Activated T-cell treated with anti-CD3 and anti-CD28 coated beads, Interleukin-2, amount 50 U/mL, for 24 hours (primary cell): ENCODE measurements at regions not wholly inside any gene's neighbourhood (a gene's known extent, or its start where the extent isn't known, plus 50 kb on each side); places are given as distances from the start of the nearest gene placed in this dataset.
"Not testable (repeated sequence)": the region's sequence is repeated elsewhere in the genome, so short reads cannot be mapped to it uniquely, and the experiment has no call there.

Experiments
- DNase-seq: peaks from one replicate; pipeline ENCODE4 v3.0.0-alpha.2; 2020
- H3K27ac Mint-ChIP-seq: 2 replicates; pipeline ENCODE4 v1.8.0; 2020; ENCODE audit warnings: mild to moderate bottlenecking, mixed read lengths
- H3K27me3 Mint-ChIP-seq: 2 replicates; pipeline ENCODE4 v1.8.0; 2020; ENCODE audit warnings: mixed read lengths
- H3K36me3 Mint-ChIP-seq: 2 replicates; pipeline ENCODE4 v1.8.0; 2020; ENCODE audit warnings: low read depth, mixed read lengths
- H3K4me1 Mint-ChIP-seq: 2 replicates; pipeline ENCODE4 v1.8.0; 2020; ENCODE audit warnings: low read depth, mixed read lengths
- H3K4me3 Mint-ChIP-seq: 2 replicates; pipeline ENCODE4 v1.8.0; 2020; ENCODE audit warnings: mild to moderate bottlenecking, moderate library complexity, mixed read lengths
- H3K9me3 Mint-ChIP-seq: 2 replicates; pipeline ENCODE4 v1.8.0; 2020; ENCODE audit warnings: mixed read lengths

DNA sequence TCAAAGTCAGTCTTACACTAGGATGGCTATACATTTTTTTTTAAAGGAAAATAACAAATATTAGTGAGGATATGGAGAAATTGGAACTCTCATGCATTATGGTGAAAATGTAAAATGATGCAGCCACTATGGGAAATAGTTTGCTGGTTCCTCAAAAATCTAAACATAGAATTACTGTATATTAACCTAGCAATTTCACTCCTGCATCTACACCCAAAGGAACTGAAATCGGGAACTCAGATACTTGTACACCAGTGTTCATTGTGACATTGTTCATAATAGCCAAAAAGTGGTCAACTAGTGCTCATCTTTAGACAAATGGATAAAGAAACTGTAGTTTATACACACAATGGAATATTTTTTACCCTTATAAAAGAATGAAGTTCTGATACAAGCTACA lies 110.7 kb downstream of the UTRN start:
- DNase-seq = no peak
- Mint-ChIP-seq H3K27me3 (no peaks in the 10 kb centered on the region), H3K4me1 (peaks cover 52% of the 10 kb centered on the region), H3K4me3 (no peak overlapping the region), H3K27ac (no peak overlapping the region), H3K9me3 (peaks cover 16% of the 10 kb centered on the region), H3K36me3 (peaks cover 32% of the 10 kb centered on the region)

DNA sequence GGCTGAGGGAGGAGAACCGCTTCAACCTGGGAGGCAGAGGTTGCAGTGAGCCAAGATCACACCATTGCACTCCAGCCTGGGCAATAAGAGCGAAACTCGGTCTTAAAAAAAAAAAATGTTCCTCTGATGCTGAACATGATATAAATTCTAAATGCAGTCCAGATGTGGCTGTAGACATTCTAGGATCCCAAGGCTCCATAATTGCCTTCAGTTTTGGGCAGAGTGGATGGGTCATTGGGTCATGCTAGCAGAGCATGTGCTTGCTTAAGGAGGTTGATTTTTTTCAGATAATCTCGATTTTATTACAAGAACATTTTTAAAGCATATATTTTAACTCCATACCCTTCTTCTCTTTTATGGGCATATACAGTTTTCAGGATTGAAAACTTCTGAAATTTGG lies 112.0 kb downstream of the UTRN start:
- H3K4me3 Mint-ChIP-seq = no peak overlapping the region
- peaks cover 16% of the 10 kb centered on the region for H3K9me3 Mint-ChIP-seq

DNA sequence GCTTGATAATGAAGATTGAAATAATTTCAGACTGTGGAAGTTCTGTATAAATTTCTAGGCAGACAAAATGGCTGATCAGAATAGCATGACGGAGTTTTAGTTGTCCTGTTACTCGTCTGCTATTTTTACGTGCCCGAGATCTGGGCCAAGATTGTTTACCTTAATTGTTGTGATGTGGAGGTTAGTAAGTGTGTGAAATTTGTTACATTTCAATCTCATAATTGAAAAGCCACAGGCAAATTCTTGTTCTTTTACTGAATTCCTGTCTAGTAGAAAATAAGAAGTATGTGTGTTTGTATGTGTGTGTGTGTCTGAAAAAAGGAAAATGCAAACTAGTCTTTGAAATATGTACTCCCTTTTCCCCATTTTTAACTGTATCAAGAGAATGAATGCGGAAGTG lies 115.2 kb downstream of the UTRN start:
- DNase-seq = no peak
- no peaks in the 10 kb centered on the region for H3K27me3 Mint-ChIP-seq
- H3K4me1 Mint-ChIP-seq = peaks cover 39% of the 10 kb centered on the region
- H3K36me3 Mint-ChIP-seq = peaks cover 50% of the 10 kb centered on the region
- H3K9me3 Mint-ChIP-seq = peaks cover 11% of the 10 kb centered on the region
- H3K4me3 Mint-ChIP-seq = no peak overlapping the region
- H3K27ac Mint-ChIP-seq = no peak overlapping the region

More for the DNA sequence above, 112.0 kb downstream of the UTRN start:
- Mint-ChIP-seq H3K27ac (no peak overlapping the region), H3K4me1 (peaks cover 51% of the 10 kb centered on the region), H3K27me3 (no peaks in the 10 kb centered on the region), H3K36me3 (peaks cover 38% of the 10 kb centered on the region)
- no peak for DNase-seq

DNA sequence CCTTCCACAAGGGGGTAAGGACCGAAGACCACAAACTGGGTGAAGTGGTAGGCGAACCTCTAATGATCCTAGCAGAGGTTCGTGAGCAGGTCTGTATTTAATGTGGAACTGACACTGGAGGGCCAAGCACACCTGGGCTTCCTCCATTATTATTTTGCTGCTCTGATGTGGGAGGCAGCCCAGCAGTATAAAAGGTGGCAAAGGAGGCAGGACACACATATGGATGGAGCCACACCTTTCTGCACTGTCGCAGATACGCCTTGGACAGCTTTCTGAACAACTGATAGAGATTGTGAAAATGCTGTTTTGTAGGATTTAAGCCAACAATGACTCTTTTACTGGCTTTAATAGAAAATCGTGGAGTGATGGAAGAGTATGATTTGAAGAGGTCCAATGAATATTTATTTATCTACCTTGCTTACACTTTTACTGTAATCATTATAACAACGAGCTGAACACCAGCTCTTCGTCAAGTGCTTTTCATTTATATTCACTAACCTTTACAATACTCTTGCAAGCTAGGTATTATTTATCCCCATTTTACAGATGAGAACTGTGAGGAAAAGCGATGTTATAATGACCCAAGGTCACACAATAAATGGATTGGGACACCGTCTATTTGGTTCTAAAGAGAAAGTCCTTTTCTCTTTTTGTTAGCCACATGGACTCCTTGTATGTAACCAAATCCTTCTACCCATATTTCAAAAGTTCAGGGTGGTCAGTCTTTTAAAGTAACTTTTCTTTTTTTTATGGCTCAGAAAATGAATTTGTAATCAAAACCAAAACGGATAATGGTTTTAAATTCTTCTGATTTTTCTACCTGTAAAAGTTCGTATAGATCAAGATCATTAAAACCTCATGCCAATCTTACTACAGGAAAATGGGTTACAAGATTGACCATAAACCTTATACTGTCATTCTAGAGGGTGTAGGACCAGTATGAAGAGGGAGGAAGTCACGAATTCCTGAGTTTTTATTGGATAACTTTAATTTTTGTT lies 116.9 kb downstream of the UTRN start:
- H3K27ac Mint-ChIP-seq = no peak overlapping the region

DNA sequence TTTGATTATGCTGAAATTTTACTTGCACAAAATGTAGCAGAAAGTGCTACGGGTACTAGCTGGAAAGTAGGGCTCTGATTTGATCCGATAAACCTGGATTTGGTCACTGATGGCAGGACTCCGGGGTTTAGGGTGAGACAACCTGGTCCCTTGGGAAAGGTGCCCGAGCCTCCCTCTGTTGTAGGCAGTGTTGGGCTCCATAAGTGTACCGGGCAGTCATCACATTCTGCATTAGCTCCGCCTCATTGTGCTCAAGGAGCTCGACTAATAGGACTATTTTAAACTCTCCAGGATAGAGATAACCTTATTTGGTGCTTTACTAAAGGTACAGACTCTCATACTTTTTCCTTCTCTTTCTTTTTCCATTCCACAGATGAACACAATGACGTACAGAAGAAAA lies 117.6 kb downstream of the UTRN start:
- Mint-ChIP-seq H3K27ac (no peak overlapping the region), H3K36me3 (peaks cover 39% of the 10 kb centered on the region), H3K4me1 (peaks cover 39% of the 10 kb centered on the region), H3K9me3 (peaks cover 7% of the 10 kb centered on the region), H3K4me3 (no peak overlapping the region), H3K27me3 (no peaks in the 10 kb centered on the region)
- DNase-seq = no peak

More for the DNA sequence above, 116.9 kb downstream of the UTRN start:
- no peak for DNase-seq
- no peaks in the 10 kb centered on the region for H3K27me3 Mint-ChIP-seq
- H3K36me3 Mint-ChIP-seq = peaks cover 43% of the 10 kb centered on the region
- no peak overlapping the region for H3K4me3 Mint-ChIP-seq
- H3K9me3 Mint-ChIP-seq = peaks cover 11% of the 10 kb centered on the region
- peaks cover 35% of the 10 kb centered on the region for H3K4me1 Mint-ChIP-seq

DNA sequence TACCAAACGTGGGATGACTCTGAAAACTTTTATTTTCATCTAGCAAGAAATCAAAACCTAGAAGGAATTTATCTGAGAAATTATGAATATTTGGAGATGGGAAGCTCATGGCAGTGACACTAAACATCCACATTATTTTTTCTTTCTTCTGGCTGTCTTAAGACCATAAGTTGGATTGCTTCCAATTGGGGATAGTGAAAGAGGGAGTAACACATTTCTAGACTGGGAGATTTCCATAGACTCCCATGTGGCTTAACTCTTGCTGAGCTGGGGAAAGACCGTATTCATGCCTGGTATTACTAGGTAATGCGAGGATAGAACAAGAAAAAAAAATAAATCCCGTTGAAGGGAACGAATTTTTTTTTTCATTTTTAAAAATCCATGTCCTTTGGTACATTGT lies 120.0 kb downstream of the UTRN start:
- Mint-ChIP-seq H3K4me1 (peaks cover 45% of the 10 kb centered on the region), H3K27me3 (no peaks in the 10 kb centered on the region), H3K9me3 (no peaks in the 10 kb centered on the region), H3K4me3 (no peak overlapping the region), H3K27ac (no peak overlapping the region), H3K36me3 (peaks cover 29% of the 10 kb centered on the region)
- no peak for DNase-seq

DNA sequence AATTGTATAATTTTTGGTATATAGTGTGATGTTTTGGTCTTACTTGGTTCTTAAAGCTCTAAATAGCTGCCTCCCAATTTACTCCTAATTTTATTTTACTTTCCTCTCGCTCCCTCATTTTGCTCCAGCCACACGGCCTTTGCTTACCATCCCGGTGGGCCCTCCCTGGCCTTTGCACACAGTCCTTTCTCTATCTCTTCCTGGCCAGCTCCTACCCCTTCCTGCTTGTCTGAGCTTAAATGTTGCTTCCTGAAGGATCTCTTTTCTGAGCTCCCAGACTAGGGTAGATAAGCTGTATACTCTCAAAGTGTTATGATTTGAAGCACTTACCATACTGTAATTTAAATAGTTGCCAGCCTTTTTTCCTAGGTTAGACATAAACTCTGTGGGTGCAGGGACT lies 121.7 kb downstream of the UTRN start:
- peaks cover 49% of the 10 kb centered on the region for H3K4me1 Mint-ChIP-seq
- H3K27me3 Mint-ChIP-seq = no peaks in the 10 kb centered on the region
- H3K9me3 Mint-ChIP-seq = no peaks in the 10 kb centered on the region
- no peak overlapping the region for H3K27ac Mint-ChIP-seq
- no peak for DNase-seq
- no peak overlapping the region for H3K4me3 Mint-ChIP-seq
- H3K36me3 Mint-ChIP-seq = peaks cover 26% of the 10 kb centered on the region

DNA sequence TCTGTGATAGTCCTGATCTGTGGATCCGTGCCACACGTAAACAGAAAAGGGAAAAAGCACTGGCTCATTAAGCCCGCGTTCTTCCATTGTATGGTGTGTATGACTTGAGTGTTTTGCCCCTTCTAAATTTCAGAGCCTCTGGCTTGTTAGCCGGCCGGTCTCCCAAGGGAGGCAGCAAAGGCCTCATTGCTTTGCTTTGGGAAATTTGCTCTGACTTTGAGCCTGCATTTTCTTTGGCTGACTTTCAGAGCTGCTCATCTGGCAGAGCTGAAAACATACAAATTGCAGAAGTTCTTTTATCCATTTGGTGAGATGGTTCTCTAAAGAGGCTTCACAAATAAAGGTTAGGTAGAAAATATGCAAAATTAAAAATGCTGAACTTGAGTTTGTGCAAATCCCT lies 123.0 kb downstream of the UTRN start:
- no peak overlapping the region for H3K27ac Mint-ChIP-seq
- H3K4me3 Mint-ChIP-seq = no peak overlapping the region
- peaks cover 57% of the 10 kb centered on the region for H3K4me1 Mint-ChIP-seq
- peaks cover 16% of the 10 kb centered on the region for H3K36me3 Mint-ChIP-seq
- no peak for DNase-seq
- H3K9me3 Mint-ChIP-seq = no peaks in the 10 kb centered on the region
- no peaks in the 10 kb centered on the region for H3K27me3 Mint-ChIP-seq

DNA sequence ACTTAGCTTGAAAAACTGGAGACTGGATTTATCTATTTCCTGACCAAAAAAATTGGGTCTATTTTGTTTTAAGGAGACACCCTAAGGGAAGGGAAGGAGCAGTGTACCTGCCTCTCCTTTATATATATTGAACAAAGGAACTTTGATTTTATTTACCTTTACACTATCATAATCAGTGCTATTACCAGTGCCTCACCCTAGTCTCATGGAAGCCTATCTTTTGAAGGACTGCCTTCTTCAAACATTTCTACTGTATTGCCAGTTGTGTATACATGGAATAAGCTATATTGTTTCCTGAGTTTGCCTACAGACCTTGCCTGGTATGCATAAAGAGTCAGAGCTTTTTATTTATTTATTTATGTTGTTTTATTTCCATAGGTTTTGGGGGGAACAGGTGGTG lies 124.9 kb downstream of the UTRN start:
- DNase-seq = no peak
- Mint-ChIP-seq H3K9me3 (no peaks in the 10 kb centered on the region), H3K4me1 (peaks cover 54% of the 10 kb centered on the region), H3K4me3 (no peak overlapping the region), H3K27me3 (no peaks in the 10 kb centered on the region), H3K36me3 (peaks cover 3% of the 10 kb centered on the region), H3K27ac (no peak overlapping the region)

DNA sequence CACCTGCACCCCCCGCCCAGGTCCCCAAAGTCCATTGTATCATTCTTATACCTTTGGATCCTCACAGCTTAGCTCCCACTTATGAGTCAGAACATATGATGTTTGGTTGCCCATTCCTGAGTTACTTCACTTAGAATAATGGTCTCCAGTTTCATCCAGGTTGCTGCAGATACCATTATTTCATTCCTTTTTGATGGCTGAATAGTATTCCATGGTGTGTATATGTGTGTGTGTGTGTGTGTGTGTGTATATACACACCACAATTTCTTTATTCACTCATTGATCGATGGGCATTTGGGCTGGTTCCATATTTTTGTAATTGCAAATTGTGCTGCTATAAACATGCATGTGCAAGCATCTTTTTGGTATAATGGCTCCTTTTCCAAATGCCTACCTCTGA lies 125.4 kb downstream of the UTRN start:
- DNase-seq, H3K27ac Mint-ChIP-seq, H3K4me3 Mint-ChIP-seq, H3K9me3 Mint-ChIP-seq, H3K27me3 Mint-ChIP-seq, H3K36me3 Mint-ChIP-seq: not testable (repeated sequence)
- peaks cover 58% of the 10 kb centered on the region for H3K4me1 Mint-ChIP-seq

DNA sequence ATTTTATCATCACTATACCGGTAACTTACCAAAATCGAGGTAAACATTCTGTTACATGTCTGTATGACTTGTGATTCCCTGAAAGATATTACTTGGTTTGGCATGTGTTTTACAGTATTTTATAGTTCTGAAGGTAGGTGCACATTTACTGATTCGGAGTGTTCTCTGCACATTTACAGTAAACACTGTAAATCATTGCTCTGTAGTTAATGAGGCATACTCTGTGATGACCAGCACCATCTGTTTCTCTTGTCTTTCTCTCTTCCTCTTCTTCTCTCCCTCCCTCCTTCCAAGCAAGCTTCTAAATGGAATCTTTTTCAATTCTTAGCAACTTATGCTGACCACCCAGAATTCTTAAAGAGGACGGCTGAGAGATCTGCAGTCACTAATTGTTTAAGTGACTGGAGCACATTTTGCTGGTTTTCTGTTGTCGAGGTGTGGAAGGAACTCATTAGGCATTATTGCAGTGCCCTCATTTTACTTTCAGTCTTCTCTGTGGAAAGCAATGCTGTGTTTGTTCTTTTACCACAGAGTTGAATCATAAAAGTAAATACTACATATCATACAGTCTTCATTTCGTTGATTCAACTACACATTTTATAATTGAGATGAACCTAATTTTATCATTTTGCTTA lies 126.5 kb downstream of the UTRN start:
- Mint-ChIP-seq H3K4me3 (peak overlapping the region; percentile 56), H3K36me3 (no peaks in the 10 kb centered on the region), H3K9me3 (no peaks in the 10 kb centered on the region), H3K27ac (peak overlapping the region; percentile 82), H3K4me1 (peaks cover 69% of the 10 kb centered on the region), H3K27me3 (no peaks in the 10 kb centered on the region)
- DNase-seq = no peak

DNA sequence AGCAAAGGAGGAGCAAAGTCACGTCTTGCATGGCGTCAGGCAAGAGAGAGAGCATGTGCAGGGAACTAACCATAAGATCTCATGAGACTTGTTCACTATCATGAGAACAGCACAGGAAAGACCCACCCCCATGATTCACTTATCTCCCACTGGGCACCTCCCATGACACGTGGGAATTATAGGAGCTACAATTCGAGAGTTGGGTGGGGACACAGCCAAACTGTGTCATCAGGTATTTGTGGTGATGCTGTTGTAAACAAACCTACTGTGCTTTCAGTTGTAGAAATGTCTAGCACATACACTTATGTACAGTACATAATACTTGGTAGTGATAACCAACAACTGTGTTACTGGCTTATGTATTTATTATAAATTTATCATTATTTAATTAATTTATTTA lies 128.3 kb downstream of the UTRN start:
- H3K4me1 Mint-ChIP-seq = peaks cover 66% of the 10 kb centered on the region
- peak overlapping the region; percentile 34 for H3K27ac Mint-ChIP-seq
- no peaks in the 10 kb centered on the region for H3K27me3 Mint-ChIP-seq
- no peaks in the 10 kb centered on the region for H3K36me3 Mint-ChIP-seq
- no peak overlapping the region for H3K4me3 Mint-ChIP-seq
- H3K9me3 Mint-ChIP-seq = no peaks in the 10 kb centered on the region
- no peak for DNase-seq

DNA sequence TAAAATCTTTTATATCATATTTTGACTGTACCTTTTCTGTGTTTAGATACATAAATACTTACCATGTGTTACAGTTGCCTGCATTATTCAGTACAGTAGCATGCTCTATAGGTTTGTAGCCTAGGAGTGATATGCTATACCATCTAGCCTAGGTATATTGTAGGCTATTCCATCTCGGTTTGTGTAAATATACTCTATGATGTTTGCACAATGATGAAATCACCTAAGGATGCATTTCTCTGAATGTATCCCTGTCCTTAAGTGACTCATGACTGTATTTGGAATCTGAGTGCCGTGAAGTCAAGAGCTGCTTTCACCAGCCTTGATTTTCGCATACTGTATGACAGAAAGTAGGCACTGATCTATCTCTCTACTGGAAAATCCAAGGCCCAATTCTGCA lies 129.9 kb downstream of the UTRN start:
- no peaks in the 10 kb centered on the region for H3K27me3 Mint-ChIP-seq
- no peaks in the 10 kb centered on the region for H3K9me3 Mint-ChIP-seq
- H3K4me1 Mint-ChIP-seq = peaks cover 70% of the 10 kb centered on the region
- DNase-seq = no peak
- no peaks in the 10 kb centered on the region for H3K36me3 Mint-ChIP-seq
- H3K4me3 Mint-ChIP-seq = no peak overlapping the region
- no peak overlapping the region for H3K27ac Mint-ChIP-seq

DNA sequence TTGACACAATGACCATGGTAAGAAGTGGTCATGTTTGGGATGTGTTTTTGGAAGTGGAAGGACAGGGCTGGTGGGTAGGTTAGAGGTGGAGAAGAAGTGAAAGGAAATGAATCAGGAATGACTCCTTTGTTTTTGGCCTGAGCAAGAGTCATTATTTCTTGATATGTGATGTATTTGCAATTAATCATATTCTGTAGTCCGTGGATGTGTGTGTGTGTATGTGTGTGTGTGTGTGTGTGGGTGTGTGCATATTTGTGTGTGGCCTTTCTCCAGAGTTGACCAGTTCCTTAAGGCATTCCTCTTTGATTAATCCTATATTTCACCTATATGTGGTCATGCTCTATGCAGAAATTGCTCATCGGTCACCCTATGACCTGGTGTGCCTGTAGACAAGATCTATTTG lies 130.7 kb downstream of the UTRN start:
- H3K9me3 Mint-ChIP-seq = no peaks in the 10 kb centered on the region
- no peak overlapping the region for H3K4me3 Mint-ChIP-seq
- no peak for DNase-seq
- H3K27me3 Mint-ChIP-seq = no peaks in the 10 kb centered on the region
- peaks cover 66% of the 10 kb centered on the region for H3K4me1 Mint-ChIP-seq
- H3K36me3 Mint-ChIP-seq = no peaks in the 10 kb centered on the region
- no peak overlapping the region for H3K27ac Mint-ChIP-seq

DNA sequence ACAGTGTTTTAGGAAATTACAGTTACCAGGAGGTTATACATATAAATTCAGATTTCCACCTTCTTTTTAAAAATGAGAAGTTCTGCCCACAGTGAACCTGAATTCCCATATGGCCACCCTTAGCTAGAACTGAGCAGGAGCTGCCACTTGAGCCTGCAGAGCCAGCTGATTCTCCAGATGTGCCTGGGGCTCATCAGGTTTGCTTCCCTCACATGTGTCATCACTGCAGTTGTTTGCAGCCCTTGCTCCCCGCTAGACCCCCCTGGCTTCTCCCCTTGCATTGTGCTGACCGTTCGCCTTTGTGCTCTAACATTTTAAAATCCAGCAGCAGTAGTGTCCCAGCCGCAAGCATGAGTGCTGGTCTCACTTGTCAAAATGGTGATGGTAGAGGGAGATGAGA lies 131.1 kb downstream of the UTRN start:
- H3K4me3 Mint-ChIP-seq = no peak overlapping the region
- H3K27ac Mint-ChIP-seq = no peak overlapping the region
- no peak for DNase-seq
- no peaks in the 10 kb centered on the region for H3K27me3 Mint-ChIP-seq
- H3K4me1 Mint-ChIP-seq = peaks cover 62% of the 10 kb centered on the region
- H3K36me3 Mint-ChIP-seq = no peaks in the 10 kb centered on the region
- no peaks in the 10 kb centered on the region for H3K9me3 Mint-ChIP-seq
